ENCODE measurements at regions not wholly inside any gene's neighbourhood (a gene's known extent, or its start where the extent isn't known, plus 50 kb on each side); places are given as distances from the start of the nearest gene placed in this dataset.

DNA sequence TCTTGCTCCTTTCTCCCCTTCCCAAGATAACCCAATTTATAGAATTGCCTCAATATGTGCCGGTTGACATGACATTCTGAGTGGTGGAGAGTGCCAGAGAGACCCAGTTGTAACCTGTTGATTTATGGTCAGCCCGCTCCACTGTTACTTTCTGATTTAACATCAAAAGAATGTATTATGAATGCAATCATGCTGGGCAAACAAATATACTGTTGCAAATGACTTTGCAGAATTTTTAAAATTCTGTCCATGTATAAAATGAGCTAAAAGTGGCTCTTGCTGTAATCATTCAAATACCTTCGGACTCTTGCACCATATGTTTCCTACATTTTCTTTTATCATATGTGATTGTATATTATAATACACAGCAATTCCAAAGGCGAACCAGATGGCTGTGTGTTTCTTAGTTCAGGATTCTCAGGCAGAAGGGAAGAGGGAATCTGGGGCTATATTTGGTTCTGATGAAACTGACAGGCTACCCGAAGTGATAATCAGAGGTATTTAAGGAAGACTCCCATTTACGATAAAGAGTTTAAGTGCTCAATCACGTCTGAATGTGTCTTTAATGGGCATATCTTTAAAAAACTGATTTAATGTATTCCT lies 131.7 kb downstream of the CLCN4 start:
- no peak for DNase-seq
- no peak for TF ChIP-seq POLR2A (IDR thresholded peaks at IDR 0.05)
- no peak for TF ChIP-seq POLR2AphosphoS5 (IDR thresholded peaks at IDR 0.05)
- TF ChIP-seq EP300 (IDR thresholded peaks at IDR 0.05): no peak
- no peak for TF ChIP-seq CTCF (IDR thresholded peaks at IDR 0.05)
- Histone ChIP-seq H3K27me3 (peaks cover 0 to 3% (median 0%) of the 10 kb centered on the region in 3 donors), H3K36me3 (no peaks in the 10 kb centered on the region), H3K27ac (no peak overlapping the region), H3K4me1 (no peaks in the 10 kb centered on the region), H3K4me3 (no peak overlapping the region), H3K9me3 (peaks cover 0 to 16% (median 5%) of the 10 kb centered on the region in 4 donors)
- intact Hi-C loops (cut with DNase I; ENCODE audit: low total_unique reads): no loop called here
- WGBS, 5 donors: 67 to 89% (median 85%) methylated on average over 7 of the region's 7 CpGs

DNA sequence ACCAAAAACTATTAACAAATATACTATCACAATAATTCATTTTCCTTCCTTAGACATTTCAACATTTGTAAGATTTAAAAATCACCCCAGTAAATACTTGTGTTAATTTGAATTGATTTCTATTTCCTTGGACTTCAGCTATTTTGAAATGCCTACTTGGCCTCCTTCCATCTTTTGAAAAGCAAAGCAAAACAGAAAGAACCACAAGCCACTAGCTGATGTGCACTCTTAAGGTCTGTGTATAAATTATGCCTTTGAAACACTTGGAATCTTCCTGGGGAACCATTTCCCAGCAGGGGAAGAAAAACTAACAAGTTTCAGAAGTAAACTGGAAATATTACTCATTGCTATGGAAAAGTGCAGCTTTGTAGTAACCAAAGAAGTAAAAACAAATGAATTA lies 139.8 kb downstream of the CLCN4 start:
- no peak for DNase-seq
- Histone ChIP-seq H3K36me3 (no peaks in the 10 kb centered on the region), H3K9me3 (peaks cover 0 to 16% (median 7%) of the 10 kb centered on the region in 4 donors), H3K4me1 (no peaks in the 10 kb centered on the region), H3K27me3 (no peaks in the 10 kb centered on the region), H3K4me3 (no peak overlapping the region), H3K27ac (no peak overlapping the region)
- no peak for TF ChIP-seq CTCF (IDR thresholded peaks at IDR 0.05)
- intact Hi-C loops (cut with DNase I; ENCODE audit: low total_unique reads): no loop called here

DNA sequence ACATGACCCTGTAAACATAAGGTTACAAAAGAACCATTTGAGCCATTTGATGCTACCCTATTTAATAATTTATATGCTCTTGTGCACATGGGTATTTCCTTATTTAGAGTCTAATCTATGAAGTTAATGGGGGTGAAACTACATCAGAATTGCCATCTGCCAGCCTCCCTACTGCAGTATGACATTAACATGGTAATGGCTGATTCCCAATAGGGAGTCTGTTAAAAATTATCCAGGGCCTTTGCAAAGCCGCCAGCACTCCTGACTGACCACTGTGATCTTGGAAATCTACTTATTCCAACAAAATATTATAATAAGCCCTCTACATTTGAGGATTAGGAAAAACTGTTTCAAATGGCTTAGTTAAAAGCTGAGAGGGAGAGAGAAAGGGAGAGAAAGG lies 153.7 kb downstream of the CLCN4 start:
- intact Hi-C loops (cut with DNase I; ENCODE audit: low total_unique reads): no loop called here
- H3K27ac ChIP-seq: no peak overlapping the region
- no peaks in the 10 kb centered on the region for H3K27me3 ChIP-seq
- peak in 1 of 2 donors; percentile 10 for DNase-seq
- 41 to 50% (median 45%) methylated on average over 1 of the region's 1 CpG for WGBS, 5 donors
- TF ChIP-seq POLR2A (IDR thresholded peaks at IDR 0.05) (no peak), POLR2AphosphoS5 (IDR thresholded peaks at IDR 0.05) (no peak), CTCF (IDR thresholded peaks at IDR 0.05) (no peak)
- no peak overlapping the region for H3K4me3 ChIP-seq
- no peaks in the 10 kb centered on the region for H3K4me1 ChIP-seq
- peaks cover 0 to 6% (median 0%) of the 10 kb centered on the region in 4 donors for H3K9me3 ChIP-seq
- no peaks in the 10 kb centered on the region for H3K36me3 ChIP-seq

DNA sequence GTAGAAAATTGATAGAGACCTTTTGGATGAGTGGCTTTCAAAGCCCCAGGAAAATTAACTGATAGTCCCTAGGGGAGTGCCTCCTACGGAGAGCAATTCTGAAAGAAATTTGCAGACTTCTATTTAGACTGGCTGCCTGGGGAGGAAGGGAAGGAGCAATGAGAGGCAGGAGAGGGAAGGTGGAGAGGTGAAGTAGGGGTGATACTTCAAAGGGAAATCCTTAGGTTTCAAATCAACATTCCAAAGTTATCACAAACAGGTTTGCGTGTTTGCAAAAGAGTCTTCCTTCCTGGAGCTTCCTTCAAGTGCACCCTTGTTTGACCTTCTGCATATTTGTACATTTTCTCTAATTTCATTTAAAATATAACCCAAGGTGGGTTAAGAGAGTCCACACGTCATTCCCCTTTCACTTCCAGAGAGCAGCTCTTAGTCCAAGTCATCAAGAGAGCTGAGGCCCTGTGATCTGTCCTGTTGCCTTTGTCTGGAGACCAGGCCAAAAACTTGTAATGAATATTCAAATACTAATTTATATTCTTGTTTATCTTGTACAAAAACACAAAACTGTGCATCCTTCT lies 157.8 kb downstream of the CLCN4 start:
- no peak for DNase-seq
- Histone ChIP-seq H3K27me3 (no peaks in the 10 kb centered on the region), H3K27ac (no peak overlapping the region), H3K36me3 (no peaks in the 10 kb centered on the region), H3K4me1 (no peaks in the 10 kb centered on the region), H3K4me3 (no peak overlapping the region), H3K9me3 (peaks cover 0 to 6% (median 0%) of the 10 kb centered on the region in 4 donors)
- intact Hi-C loops (cut with DNase I; ENCODE audit: low total_unique reads): no loop called here
- WGBS, 5 donors: 61 to 88% (median 79%) methylated on average over 3 of the region's 3 CpGs
- no peak for TF ChIP-seq POLR2A (IDR thresholded peaks at IDR 0.05)
- no peak for TF ChIP-seq POLR2AphosphoS5 (IDR thresholded peaks at IDR 0.05)
- no peak for TF ChIP-seq CTCF (IDR thresholded peaks at IDR 0.05)
- no peak for TF ChIP-seq EP300 (IDR thresholded peaks at IDR 0.05)
